Loucy (cell line): ENCODE measurements at regions not wholly inside any gene's neighbourhood (a gene's known extent, or its start where the extent isn't known, plus 50 kb on each side); places are given as distances from the start of the nearest gene placed in this dataset.

Source experiments
- H2AFZ ChIP-seq: fragments of 200-600 bp; sonication (generic); 2 replicates; pipeline ENCODE4 v1.6.0; 2016; ENCODE audit warnings: antibody characterized with exemption, mild to moderate bottlenecking, low read length, moderate library complexity
- H3F3A ChIP-seq: fragments of 200-600 bp; 2 replicates; pipeline ENCODE4 v1.6.0; 2016; ENCODE audit warnings: antibody characterized with exemption, low read depth, mild to moderate bottlenecking
- H3K27me3 ChIP-seq: fragments of 200-600 bp; sonication (generic); 2 replicates; pipeline ENCODE4 v1.6.1; 2014; ENCODE audit warnings: low read length, mild to moderate bottlenecking; ENCODE audit not compliant: insufficient read depth, poor library complexity, severe bottlenecking
- H3K36me3 ChIP-seq: fragments of 200-600 bp; sonication (generic); 2 replicates; pipeline ENCODE4 v1.6.1; 2016; ENCODE audit warnings: low read length; ENCODE audit not compliant: insufficient read depth
- H3K4me1 ChIP-seq: fragments of 200-600 bp; sonication (generic); 2 replicates; pipeline ENCODE4 v1.5.1; 2014; ENCODE audit warnings: low read length, mild to moderate bottlenecking; ENCODE audit not compliant: insufficient read depth, poor library complexity, severe bottlenecking
- H3K4me2 ChIP-seq: fragments of 200-600 bp; sonication (generic); 2 replicates; pipeline ENCODE4 v1.6.0; 2014; ENCODE audit warnings: antibody characterized with exemption, low read length, low read depth, mild to moderate bottlenecking; ENCODE audit not compliant: poor library complexity, severe bottlenecking
- H3K4me3 ChIP-seq: fragments of 200-600 bp; sonication (generic); 2 replicates; pipeline ENCODE4 v1.5.1; 2014; ENCODE audit warnings: low read length, mild to moderate bottlenecking, mixed read lengths; ENCODE audit not compliant: poor library complexity, severe bottlenecking
- H3K79me2 ChIP-seq: fragments of 200-600 bp; sonication (generic); 2 replicates; pipeline ENCODE4 v1.6.1; 2014; ENCODE audit warnings: low read length; ENCODE audit not compliant: insufficient read depth
- H3K9ac ChIP-seq: fragments of 200-600 bp; sonication (generic); 2 replicates; pipeline ENCODE4 v1.6.0; 2014; ENCODE audit warnings: mild to moderate bottlenecking, low read depth, low read length, moderate library complexity; ENCODE audit not compliant: poor library complexity, severe bottlenecking
- H3K9me2 ChIP-seq: fragments of 200-600 bp; sonication (generic); replicated peaks from 2 replicates; pipeline ENCODE4 v1.6.1; 2016; ENCODE audit warnings: low read depth, low read length, mixed read lengths
- H3K9me3 ChIP-seq: fragments of 200-600 bp; sonication (generic); 2 replicates; pipeline ENCODE4 v1.6.1; 2014; ENCODE audit warnings: mild to moderate bottlenecking, antibody characterized with exemption, low read length, low read depth; ENCODE audit not compliant: insufficient read depth
- H4K20me1 ChIP-seq: fragments of 200-600 bp; sonication (generic); 2 replicates; pipeline ENCODE4 v1.6.0; 2014; ENCODE audit warnings: antibody characterized with exemption, low read length, mild to moderate bottlenecking; ENCODE audit not compliant: insufficient read depth, poor library complexity, severe bottlenecking
- EZH2phosphoT487 ChIP-seq: fragments of 200-600 bp; IDR thresholded peaks from 2 replicates; pipeline ENCODE4 v1.6.1; 2018; ENCODE audit warnings: antibody characterized with exemption, mild to moderate bottlenecking, moderate library complexity, borderline replicate concordance
- TF ChIP-seq, protein P1 (sequence below): fragments of 200-600 bp; sonication (generic); conservative IDR thresholded peaks from 2 replicates; pipeline ENCODE4 v1.5.1; 2014; ENCODE audit warnings: mild to moderate bottlenecking, antibody characterized with exemption, low read length

DNA sequence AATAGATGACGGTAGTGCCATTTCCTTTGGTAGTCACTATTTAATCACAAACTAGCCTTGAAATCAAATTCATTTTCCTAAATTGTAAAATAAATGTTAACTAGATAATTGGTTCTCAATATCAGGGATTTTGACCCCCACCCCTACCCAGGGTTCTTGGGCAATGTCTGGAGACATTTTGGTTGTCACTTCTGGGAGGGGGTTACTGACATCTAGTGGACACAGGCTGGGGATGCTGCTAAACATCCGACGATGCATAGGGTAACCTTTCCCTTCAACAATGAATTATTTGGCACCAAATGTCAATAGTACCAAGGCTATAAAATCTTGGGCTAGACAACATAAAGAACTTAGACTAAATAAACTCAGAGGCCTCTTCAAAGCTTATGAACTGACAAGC lies 285.8 kb upstream of the TRPC5 start:
- no peaks in the 10 kb centered on the region for H3K9me3 ChIP-seq
- H3K79me2 ChIP-seq, result no peaks in the 10 kb centered on the region
- TF ChIP-seq EZH2phosphoT487, result no peak
- TF ChIP-seq, protein P1, sequence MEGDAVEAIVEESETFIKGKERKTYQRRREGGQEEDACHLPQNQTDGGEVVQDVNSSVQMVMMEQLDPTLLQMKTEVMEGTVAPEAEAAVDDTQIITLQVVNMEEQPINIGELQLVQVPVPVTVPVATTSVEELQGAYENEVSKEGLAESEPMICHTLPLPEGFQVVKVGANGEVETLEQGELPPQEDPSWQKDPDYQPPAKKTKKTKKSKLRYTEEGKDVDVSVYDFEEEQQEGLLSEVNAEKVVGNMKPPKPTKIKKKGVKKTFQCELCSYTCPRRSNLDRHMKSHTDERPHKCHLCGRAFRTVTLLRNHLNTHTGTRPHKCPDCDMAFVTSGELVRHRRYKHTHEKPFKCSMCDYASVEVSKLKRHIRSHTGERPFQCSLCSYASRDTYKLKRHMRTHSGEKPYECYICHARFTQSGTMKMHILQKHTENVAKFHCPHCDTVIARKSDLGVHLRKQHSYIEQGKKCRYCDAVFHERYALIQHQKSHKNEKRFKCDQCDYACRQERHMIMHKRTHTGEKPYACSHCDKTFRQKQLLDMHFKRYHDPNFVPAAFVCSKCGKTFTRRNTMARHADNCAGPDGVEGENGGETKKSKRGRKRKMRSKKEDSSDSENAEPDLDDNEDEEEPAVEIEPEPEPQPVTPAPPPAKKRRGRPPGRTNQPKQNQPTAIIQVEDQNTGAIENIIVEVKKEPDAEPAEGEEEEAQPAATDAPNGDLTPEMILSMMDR, result peak; percentile 39
- H3K4me3 ChIP-seq, result no peak overlapping the region
- H3F3A ChIP-seq, result no peaks in the 10 kb centered on the region
- no peaks in the 10 kb centered on the region for H4K20me1 ChIP-seq
- no peaks in the 10 kb centered on the region for H3K9me2 ChIP-seq
- no peaks in the 10 kb centered on the region for H3K27me3 ChIP-seq
- H3K9ac ChIP-seq, result no peak overlapping the region
- H2AFZ ChIP-seq, result no peak overlapping the region
- no peaks in the 10 kb centered on the region for H3K36me3 ChIP-seq
- no peak overlapping the region for H3K4me2 ChIP-seq
- no peaks in the 10 kb centered on the region for H3K4me1 ChIP-seq

DNA sequence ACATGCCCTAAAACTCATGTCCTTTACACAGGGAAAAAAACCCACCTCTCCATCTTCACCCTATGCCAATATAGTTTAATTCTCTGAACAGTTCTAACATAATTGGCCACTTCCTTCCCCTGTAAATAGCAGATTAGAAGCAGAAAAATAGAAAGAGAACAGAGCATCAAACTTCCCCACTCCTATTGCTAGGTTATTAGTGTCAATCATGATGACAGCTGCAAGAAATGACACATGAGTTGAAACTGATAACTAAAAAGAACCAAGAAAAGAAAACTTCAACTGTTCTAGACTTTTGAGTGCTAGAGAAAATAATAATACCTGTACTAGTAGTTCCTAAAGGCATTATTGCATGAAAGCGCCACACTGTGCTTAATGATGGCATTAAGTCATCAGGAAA lies 284.5 kb upstream of the TRPC5 start:
- no peak for TF ChIP-seq EZH2phosphoT487
- TF ChIP-seq, protein P1, result no peak
- H3K9ac ChIP-seq, result no peak overlapping the region

DNA sequence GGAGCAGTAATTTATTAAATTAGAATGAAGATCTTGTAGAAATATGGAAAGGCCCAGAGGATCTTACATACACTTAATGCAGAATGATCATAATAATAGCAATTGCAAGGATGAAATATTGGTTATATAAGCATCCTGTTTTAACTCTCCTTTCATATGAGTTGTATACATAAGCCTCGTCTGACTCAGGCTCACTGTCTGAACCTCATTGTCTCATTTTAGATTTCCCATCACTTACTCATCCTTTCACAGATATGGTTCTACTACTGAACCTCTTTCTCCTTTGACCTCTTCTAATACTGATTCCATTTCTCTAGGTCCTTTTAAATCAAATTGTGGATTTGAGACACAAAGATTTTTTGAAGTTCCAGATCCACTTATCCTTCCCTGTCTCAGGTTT lies 277.3 kb upstream of the TRPC5 start:
- H3K9ac ChIP-seq, result no peak overlapping the region
- H3F3A ChIP-seq, result no peaks in the 10 kb centered on the region
- no peaks in the 10 kb centered on the region for H3K27me3 ChIP-seq
- no peak overlapping the region for H2AFZ ChIP-seq
- H3K4me1 ChIP-seq, result no peaks in the 10 kb centered on the region
- no peaks in the 10 kb centered on the region for H3K79me2 ChIP-seq
- TF ChIP-seq, protein P1, result no peak
- no peak for TF ChIP-seq EZH2phosphoT487
- H3K4me3 ChIP-seq, result no peak overlapping the region
- H3K4me2 ChIP-seq, result no peak overlapping the region
- no peaks in the 10 kb centered on the region for H3K36me3 ChIP-seq
- no peaks in the 10 kb centered on the region for H4K20me1 ChIP-seq
- no peaks in the 10 kb centered on the region for H3K9me2 ChIP-seq
- H3K9me3 ChIP-seq, result no peaks in the 10 kb centered on the region

More for the DNA sequence above, 284.5 kb upstream of the TRPC5 start:
- no peaks in the 10 kb centered on the region for H3K27me3 ChIP-seq
- H3K4me3 ChIP-seq, result no peak overlapping the region
- H4K20me1 ChIP-seq, result no peaks in the 10 kb centered on the region
- no peaks in the 10 kb centered on the region for H3K36me3 ChIP-seq
- no peaks in the 10 kb centered on the region for H3K79me2 ChIP-seq
- H3K9me2 ChIP-seq, result no peaks in the 10 kb centered on the region
- H3K4me2 ChIP-seq, result no peak overlapping the region
- H3K4me1 ChIP-seq, result no peaks in the 10 kb centered on the region
- H2AFZ ChIP-seq, result no peak overlapping the region
- H3K9me3 ChIP-seq, result no peaks in the 10 kb centered on the region
- H3F3A ChIP-seq, result no peaks in the 10 kb centered on the region
